Head of caudate nucleus (tissue), 42 donors: ENCODE measurements at regions not wholly inside any gene's neighbourhood (a gene's known extent, or its start where the extent isn't known, plus 50 kb on each side); places are given as distances from the start of the nearest gene placed in this dataset.

Source experiments
- DNase-seq, 42 donors: peaks; one replicate each; pipeline versions ENCODE4 v3.0.0 to v3.0.0-alpha.2; 2020 to 2021; ENCODE audit warnings: mixed read lengths in 7 of 42
- intact Hi-C: fragments of 100-400 bp; cut with DNase I; formaldehyde crosslinking; loops from one replicate; pipeline ENCODE4 v1.15.0; 2022

DNA sequence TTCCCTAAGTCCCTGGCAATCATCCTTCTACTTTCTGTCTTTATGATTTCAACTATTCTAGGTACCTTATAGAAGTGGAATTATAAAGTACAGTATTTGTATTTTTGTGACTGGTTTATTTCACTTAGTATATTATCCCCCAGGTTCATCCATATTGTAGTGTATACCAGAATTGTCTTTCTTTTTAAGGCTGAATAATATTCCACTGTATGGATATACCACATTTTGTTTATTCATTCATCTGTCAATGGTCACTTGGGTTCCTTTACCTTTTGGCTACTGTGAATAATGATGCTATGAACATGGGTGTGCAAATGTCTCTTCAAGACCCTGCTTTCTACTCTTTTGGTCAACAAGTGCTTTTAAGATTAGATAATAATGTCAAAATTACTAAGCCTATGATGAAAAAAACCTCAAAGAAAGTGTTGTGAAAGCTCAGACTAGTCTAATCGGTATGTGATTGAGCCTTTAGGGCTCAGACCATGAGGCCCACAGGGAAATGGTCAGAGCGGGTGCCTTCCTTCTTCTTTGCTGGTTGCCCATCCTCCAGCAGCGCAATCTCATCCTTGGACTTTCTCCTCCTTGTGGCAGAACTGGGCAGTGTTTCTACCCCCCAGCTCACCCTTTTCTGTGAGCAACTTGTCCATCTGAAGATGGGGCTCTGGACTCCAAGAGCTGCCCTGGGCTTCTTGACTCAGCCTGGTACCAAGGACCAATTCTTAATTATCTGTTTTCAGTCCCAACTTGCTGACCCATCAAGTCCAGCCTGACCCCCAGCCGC, 105.4 kb downstream of the TTC8 start:
- no peak for DNase-seq
- intact Hi-C loops, result no loop called here

DNA sequence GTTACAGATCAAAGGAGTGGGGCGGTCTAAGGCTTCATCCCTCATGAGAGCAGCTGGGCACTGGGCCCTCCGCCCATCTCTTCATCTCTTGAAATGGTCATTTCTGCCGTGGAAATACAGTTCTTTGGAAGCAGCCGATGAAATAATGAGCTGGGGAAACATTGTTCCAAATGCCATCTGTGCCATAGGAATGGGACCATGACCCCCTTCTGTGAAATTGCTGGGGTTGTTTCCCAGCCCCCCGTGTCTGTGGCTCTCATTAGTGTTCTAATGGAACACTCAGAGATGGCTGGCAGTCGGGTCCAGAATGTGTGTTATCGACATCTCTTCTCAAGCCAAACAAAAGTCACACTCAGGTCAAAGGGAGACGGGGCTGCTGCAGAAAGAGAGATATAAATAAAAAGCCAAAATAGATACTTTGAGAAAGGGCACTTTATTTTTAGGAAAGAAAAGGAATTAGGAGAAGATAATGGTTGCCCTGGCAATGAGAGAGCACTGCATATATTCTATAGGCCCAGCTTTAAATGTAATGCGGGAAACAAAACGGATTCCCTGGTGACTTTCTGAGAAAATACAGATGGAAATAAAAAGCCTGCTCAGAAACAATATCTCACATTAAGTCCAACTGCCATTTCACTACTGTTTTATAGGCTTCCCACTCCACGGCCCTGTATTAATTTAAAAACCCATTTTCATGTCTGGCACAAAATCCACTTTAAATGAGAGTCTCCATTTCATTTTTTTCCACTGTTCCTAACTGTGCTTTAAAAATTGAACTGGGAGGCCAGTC, 107.1 kb downstream of the TTC8 start:
- no peak for DNase-seq
- intact Hi-C loops, result no loop called here

DNA sequence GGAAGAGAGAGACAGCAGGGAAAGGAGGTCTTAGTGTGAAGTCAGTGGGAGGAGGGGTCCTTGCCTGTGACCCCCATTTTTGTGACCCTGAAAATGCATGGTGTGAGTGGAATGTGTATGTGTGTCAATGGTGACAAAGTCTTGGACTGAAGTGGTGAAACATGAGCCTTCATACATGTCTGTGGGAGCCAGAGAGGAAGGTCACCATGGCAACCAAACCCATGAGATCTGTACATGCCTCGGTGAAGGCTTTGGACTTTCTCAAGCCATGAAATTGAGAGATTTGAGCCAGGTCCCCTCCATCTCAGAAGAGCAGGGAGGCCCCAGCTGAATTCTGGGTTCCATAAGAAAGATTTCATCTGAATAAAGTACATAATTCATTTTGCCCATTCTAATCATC, 108.7 kb downstream of the TTC8 start:
- DNase-seq, result no peak
- intact Hi-C loops, result no loop called here

DNA sequence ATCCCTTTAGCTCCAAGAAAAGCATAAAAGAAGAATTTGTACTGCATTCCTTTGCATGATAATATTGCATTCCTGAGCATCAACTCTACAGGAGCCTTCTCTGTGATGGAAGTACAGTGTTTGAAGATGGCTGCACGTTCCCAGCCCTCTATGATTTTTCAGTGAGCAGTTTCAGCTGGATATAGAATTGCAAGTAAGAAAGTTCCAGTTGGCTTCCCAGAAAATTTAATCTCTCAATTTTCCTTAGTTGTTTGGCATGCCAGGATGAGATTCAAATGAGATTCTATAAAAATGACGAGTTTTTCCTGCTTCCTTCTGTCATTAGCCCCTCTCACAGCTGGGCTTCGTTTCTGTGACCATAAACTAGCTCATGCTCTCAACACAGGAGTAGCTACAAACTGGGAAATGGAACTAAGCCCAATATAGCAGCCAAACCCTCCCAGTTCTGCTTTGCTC, 109.9 kb downstream of the TTC8 start:
- DNase-seq, result no peak

DNA sequence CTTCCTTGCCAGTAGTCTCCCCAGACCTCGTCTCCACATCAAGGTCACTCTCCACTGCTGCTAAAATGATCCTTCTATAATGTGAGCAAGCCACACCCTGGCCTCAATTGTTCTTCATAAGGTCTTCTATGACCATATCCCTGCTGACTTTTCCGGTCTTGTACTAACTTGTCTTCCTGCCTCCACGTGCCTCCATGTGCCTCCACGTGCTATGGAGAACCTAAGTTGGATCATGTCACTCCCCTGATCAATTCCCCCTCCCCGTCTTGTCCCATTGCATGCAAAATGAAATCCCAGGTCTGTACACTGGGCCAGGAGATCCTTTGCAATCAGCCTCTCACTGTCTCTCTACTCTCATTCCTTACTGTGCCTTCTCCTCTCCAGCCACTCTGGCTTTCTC, 110.6 kb downstream of the TTC8 start:
- intact Hi-C loops, result no loop called here
- no peak for DNase-seq

More for the DNA sequence above, 109.9 kb downstream of the TTC8 start:
- intact Hi-C loops, result no loop called here

DNA sequence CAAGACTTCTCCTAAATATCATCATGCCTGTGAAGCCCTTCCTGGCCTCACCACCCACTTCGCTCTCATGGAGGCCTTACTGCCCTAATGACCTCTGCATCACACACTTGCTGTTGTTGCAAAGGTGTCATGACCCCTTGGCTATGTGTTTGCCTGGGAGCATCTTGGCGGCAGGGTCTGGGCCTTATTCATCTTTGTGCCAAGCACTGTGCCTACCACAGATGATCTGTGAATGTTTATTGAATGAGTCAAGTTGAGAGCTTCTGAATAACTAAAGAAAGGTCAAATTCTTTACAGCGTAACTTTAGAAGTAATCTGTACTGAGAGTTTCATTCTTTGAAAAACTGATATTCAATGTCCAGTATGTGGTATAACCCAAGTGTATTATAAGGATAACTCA, 113.3 kb downstream of the TTC8 start:
- intact Hi-C loops, result no loop called here
- no peak for DNase-seq

DNA sequence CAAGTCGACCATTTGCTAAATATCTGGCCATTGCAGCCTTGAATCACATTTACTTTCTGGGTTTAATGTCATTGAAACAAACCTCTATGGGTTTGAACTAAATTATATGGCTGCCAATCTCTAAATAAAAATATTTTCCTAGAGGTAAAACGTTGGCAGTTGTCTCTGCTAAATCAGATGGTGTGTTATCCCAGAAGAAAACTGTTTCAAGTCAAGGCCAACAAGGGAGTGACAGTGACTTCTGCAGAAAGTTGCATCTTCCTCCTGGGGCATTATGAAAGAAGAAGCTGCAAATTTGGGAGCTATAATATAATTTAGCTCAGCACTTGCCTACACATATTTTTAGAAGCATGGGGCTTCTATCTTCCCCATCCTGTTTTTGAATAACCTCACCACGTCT, 116.2 kb downstream of the TTC8 start:
- no peak for DNase-seq
- intact Hi-C loops, result no loop called here

DNA sequence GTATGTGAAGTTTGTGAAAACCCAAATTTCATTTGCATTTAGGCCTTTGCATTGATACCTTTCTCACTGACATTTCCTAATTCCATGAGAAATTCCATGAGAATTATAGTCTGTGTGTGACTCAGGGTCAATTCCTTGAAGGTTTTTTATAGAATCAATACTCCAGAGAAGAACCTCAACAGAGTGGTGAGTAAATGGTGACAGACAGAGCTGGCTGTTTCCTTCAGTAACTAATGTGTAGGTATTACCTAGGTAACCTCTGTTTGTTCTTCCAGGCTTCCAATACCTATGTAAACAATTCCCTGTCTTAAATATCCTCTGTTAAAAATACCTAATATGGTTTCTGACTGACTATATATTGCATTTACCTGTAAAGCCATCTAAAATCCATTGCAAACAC, 117.0 kb downstream of the TTC8 start:
- intact Hi-C loops, result no loop called here
- no peak for DNase-seq

DNA sequence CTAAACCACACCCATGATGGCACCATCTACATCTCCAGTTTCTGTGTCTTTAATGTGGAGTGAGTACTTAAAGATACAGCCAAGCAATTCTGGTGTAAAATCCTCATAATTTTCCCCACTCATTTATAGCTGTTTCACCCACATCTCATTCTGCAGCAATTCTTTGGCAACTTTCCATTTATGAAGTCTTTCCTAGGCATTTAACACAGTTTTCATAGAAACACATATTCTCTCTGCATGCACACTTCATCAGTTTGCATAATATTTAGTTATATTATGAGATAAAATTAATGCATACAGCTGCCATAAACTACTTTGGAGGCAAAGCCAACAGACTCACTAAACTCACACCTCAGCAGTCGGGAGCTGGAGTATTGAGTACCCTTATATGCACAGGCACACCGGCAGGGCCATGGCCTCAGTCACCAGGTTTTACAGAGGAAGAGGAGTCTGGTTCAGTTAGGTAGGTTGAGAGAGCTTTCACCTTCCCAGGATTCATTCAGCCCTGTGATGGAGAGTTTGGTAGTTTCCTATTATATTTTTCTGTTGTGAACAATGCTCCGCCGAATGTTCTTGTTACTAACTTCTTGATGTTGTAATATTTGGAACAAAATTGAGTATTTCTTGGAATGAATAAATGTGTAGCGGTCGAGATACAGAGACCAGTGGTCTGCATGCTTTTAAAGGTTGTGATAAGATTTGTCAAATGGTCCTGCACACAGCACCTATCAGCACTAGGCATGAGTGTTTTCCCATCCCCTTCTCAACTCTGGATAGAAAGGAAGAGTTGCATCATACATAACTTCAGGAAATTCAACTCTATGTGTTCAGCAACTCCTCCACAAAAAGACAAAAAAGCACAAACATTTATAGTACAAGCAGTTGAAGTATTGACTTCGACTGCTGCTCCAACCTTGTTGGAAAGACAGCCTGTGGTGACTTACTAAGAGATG, 123.5 kb downstream of the TTC8 start:
- intact Hi-C loops, result no loop called here
- peak in 1 of 42 donors; percentile 13 for DNase-seq

DNA sequence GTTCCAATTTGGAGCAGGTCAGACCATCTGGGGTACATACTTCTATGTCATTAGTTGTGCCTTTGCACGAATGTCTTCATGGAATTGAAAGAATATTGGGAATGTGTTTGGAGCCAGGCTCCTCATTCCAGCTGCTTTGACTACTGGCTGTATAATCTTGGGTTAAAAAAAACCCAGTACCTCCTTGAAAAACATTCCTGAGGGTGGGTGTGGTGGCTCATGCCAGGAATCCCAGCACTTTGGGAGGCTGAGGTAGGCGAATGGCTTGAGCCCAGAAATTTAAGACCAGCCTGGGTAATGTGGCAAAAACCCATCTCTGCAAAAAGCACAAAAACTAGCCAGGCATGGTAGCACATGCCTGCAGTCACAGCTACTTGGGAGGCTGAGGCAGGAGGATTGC, 125.6 kb downstream of the TTC8 start:
- no peak for DNase-seq
- intact Hi-C loops, result no loop called here

DNA sequence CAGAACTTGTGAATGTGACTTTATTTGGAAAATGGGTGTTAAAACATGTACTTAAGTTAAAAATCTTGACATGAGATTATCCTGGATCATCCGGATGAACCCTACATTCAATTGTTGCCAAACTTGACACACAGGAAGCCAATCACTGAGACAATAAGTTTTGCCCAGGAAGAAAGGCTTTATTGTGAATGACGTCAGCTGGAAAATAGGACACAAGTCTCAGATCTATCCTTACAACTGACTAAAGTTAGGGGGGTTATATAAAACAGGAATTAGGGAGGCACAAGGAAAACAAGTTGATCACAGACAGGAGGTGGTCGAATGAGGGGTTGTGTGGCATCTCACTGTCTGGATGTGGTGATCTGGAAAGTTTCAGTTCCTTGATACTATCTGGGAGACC, 126.9 kb downstream of the TTC8 start:
- intact Hi-C loops, result no loop called here

DNA sequence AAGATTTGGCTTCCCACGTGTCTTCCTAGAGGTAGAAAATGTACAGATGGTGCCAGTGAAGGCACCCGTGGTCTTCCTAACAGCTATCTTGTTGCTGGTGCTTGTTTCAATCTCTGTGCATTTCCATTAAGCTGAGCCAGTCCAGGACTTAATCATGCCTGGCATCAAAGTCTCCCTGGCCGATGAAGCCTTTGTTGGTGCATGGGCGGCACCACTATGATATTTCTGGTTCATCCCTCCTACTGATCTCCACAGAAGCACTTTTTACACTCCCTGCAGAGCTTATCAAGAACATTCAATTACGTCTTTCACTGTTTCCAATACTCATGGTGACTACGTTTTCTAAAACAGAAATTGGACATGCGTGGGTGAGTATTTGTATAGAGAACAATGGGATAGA, 128.4 kb downstream of the TTC8 start:
- peak in 12 of 42 donors; percentile 6 to 66 (median 20) for DNase-seq
- intact Hi-C loops, result no loop called here

More for the DNA sequence above, 126.9 kb downstream of the TTC8 start:
- DNase-seq, result no peak

DNA sequence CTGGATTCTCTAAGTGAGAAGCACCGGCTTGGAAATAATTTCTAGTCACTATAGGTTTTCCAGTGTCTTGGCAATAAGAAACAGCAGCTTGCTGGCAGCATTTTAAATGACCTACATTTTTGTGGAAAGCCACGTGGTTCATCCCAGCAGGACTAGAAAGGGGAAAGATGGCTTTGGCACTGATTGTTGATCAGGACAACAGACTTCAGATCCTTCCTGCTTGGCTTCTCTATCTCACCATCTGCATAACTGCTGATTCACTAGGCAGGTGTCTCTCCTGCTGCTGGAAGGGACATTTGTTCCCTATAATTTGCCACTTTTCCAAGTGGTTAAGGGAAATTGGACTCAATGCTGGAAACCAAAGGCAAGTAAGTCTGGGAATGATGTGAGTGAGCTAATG, 131.0 kb downstream of the TTC8 start:
- DNase-seq, result no peak
- intact Hi-C loops, result no loop called here

DNA sequence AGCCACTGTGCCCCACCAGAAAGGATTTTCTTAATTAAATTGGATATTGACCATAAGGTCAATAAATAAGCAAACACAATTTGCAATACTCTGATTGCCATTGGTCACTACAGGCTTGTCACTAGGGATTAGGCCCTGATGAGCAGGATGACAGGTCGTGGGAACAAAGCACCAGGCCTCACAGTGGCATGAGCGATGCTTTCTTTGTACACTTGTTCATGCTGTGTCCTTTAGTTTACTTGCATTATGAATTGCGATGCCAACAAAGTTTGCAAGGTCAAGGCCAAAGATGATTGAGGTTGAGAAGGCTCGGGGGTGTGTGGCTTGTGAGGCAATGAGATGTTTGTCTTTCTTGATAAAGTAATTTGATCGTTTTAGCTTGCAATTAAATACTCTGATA, 136.0 kb downstream of the TTC8 start:
- no peak for DNase-seq
- intact Hi-C loops, result no loop called here

DNA sequence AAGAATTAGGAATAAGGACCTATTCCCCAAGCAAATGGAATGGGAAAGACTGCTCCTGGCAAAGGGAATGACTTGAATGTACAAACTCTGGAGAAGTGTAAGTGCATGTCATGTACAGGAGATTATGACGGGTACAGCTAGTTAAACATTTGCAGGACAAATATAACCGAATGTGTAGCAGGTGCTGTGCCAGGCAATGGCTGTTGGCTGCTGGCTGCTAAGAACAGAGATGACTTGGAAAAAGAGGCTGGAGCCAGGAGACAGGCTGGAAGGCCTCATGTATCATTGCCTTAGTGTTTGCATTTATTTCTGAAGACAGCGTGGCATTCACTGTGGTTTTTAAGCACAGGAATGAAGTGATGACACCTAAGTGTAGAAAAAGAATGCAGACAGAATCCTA, 136.8 kb downstream of the TTC8 start:
- peak in 2 of 42 donors; percentile 15 to 42 for DNase-seq
- intact Hi-C loops, result no loop called here

DNA sequence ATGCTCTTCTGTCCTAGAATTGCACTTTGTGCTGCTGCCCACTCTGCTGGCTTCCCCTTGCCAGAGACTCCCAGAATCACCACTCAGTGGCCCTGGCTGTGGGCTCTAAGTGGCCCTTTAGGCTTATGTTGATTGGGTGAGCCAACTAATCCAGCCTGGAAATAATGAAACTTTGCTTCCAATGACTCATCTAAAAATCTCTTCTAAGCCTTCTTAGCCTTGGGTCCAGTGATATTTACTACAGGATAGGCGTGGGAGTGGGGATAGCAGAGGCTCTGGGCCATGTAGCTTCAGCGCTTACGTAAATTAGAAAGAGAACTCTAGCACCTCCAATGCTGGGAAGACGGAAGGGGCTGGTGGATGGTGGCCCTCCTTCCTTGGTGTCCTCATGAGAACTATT, 137.9 kb downstream of the TTC8 start:
- no peak for DNase-seq
- intact Hi-C loops, result no loop called here

DNA sequence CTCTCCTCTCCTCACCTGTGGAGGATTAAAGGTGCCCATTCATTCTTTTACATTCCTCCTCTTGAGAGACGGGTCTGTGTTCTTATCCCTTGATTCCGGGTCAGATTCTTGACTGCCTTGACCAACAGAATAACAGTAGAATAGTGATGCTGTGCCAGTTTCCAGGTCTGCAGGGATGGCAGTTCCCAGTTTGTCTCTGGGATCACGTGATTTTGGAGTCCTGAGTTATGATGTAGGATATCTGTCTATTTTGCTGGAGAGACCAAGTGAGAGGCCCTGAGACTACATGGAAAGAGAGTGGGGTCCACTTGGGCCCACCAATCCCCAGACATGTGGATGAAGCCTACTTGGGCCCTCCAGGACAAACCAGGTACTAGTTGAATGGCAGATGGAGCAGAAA, 142.8 kb downstream of the TTC8 start:
- intact Hi-C loops, result no loop called here
- no peak for DNase-seq

DNA sequence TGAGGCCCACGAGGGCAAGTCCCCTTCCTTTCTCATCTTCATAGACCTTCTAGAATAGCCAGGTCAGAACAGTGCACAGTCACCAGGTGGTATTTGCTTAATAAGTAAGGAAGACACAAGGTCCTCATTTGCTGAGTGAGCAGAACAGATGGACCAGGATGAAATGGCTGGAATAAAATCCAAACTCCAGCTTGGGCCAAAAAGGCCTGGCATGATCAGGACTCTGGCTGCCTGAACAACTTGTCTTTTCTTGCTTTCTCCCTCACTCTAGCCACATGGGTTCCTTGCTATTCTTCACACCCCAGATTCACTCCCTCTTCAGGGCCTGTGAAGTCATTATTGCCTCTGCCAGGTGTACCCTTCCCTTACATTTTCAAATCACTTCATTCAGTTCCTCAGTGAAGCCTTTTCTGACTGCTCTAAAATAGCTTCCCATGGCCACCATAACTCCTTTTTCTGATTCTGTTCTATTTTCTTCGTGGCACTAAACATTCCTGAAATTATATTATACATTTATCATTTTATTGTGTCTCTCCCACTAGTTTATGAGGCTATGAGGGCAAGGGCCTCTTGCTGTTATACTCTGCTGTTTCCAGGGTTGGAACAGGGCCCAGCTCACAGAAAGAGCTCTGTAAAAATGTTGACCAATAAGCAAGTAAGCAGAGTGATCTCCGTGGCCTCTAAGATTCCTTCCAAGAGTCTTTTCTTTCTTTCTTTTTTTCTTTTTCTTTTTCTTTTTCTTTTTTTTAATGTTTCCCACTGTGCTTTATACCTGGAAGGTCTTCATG, 150.8 kb downstream of the TTC8 start:
- intact Hi-C loops, result no loop called here
- peak in 4 of 42 donors; percentile 14 to 46 (median 18) for DNase-seq

DNA sequence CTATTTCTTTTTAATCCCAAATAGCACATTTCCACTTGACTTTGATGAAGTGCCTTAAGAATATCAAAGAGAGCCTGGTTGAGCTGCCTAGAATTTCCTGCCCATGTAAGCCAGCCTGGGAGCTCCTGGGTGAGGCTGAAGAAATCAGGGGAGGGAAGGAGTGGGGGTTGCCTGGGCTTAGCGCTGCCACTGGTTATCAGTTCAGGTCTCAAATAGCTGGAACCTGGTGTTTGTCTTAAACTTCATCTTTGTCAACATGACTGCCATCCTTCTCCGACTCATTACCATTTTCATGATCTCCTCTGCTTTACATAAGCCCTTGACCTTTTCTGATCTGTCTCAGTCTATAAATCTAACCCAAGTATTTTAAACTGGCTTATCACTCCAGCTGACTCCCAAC, 151.5 kb downstream of the TTC8 start:
- no peak for DNase-seq
- intact Hi-C loops, result no loop called here
